AG09319 (cell line): ENCODE measurements at regions not wholly inside any gene's neighbourhood (a gene's known extent, or its start where the extent isn't known, plus 50 kb on each side); places are given as distances from the start of the nearest gene placed in this dataset.

ENCODE experiments used
- DNase-seq: peaks from one replicate; pipeline ENCODE4 v3.0.0-alpha.2; 2010; ENCODE audit warnings: low read depth; ENCODE audit errors: extremely low read depth
- TF ChIP-seq, protein P1 (sequence below): IDR thresholded peaks from 2 replicates; pipeline ENCODE4 v1.5.1; 2011; ENCODE audit warnings: low read depth, mild to moderate bottlenecking, inconsistent platforms, low read length, moderate library complexity

DNA sequence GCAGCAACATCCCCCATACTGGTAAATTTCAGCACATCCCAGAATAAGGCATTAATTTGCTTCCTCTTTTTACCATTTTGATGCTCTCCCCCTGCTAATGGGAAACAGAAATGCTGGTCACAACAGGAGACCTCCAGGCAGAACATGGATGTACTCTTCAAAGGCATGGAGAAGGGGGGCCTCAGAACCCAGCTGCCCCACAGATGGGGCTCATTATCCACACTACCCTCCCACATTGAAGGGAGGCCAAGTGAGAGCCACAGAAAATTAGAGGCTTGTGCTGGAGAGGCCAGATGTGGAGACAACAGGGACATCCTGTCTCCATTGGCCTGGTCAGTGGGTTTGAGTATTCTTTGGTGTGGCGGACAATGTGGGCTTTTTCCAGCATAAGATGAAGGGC is 150.1 kb upstream of the CDH11 start:
- no peak for DNase-seq
- TF ChIP-seq, protein P1, sequence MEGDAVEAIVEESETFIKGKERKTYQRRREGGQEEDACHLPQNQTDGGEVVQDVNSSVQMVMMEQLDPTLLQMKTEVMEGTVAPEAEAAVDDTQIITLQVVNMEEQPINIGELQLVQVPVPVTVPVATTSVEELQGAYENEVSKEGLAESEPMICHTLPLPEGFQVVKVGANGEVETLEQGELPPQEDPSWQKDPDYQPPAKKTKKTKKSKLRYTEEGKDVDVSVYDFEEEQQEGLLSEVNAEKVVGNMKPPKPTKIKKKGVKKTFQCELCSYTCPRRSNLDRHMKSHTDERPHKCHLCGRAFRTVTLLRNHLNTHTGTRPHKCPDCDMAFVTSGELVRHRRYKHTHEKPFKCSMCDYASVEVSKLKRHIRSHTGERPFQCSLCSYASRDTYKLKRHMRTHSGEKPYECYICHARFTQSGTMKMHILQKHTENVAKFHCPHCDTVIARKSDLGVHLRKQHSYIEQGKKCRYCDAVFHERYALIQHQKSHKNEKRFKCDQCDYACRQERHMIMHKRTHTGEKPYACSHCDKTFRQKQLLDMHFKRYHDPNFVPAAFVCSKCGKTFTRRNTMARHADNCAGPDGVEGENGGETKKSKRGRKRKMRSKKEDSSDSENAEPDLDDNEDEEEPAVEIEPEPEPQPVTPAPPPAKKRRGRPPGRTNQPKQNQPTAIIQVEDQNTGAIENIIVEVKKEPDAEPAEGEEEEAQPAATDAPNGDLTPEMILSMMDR, result no peak

DNA sequence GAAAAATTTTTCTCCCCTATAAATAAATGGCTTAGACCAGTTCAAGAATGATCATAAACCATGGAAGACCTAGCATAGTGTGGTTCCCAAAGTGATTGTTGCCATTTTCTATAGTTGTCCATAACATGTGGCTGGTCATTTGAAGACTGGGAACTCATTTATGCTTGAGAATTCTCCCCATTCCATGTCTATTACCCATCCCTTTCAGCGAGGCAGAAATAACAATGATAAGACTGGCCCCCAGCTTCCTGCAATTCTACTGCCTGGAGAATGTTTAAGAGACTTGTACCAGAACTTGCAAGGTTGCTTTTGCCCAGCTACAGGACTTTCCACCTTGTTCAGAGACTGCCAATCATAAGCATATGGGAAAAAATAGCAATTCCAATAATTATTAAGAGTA is 146.5 kb upstream of the CDH11 start:
- no peak for DNase-seq
- TF ChIP-seq, protein P1, result no peak

DNA sequence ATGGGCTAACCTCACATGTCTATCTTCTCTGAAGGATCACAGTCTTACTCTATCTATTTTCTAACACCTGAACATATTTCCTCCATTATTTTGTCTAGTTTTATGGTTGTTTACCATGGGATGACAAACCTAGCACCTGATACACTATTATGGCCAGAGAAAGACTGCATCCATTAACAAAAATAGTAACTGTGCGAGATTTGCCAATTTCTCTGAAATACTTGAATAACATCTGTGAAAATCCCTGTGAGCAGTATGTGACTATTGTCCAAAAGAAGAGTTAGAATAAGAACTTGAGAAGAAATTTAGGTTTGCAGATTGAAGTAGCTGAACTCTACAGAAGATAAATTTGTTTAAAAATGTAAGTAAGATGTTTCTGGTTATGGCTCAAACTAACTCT is 142.0 kb upstream of the CDH11 start:
- no peak for DNase-seq
- TF ChIP-seq, protein P1, result no peak

DNA sequence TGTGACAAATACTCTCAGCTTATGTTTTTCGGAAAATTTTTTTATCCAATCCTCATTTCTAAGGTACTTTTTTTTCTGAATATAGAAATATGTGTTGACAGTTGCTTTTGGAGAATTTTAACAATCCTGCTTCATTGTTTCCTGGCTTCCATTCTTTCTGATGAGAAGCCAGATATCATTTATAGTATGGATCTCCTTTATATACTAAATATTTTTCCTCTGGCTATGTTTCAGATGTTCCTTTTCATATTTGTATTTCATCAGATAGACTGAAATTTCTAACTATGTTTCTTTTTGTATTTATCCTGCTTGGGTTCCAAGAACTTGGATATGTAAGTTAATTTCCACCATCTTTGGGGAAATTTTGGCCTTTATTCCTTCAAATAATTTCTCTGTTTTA is 138.9 kb upstream of the CDH11 start:
- TF ChIP-seq, protein P1, result no peak
- DNase-seq, result no peak

DNA sequence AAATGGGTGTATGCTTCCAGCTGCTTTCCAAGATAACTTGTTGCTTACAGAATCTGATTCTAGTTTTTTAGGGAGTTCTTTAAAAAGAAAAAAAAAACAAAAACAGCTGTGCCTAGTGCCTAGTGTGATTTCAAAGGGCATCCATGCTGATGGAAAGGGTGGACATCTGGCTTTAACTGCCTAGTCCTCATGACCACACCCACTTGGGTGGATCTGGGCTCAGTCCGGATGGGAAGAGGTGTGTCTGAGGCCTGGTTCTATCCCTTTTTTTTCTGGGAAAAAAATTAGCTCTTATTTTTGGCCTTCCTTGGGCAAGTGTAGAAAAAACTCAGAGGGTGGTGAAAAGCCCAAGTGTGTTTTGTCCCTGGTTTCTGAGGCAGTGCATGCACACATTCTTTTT is 132.3 kb upstream of the CDH11 start:
- DNase-seq, result no peak
- TF ChIP-seq, protein P1, result no peak

DNA sequence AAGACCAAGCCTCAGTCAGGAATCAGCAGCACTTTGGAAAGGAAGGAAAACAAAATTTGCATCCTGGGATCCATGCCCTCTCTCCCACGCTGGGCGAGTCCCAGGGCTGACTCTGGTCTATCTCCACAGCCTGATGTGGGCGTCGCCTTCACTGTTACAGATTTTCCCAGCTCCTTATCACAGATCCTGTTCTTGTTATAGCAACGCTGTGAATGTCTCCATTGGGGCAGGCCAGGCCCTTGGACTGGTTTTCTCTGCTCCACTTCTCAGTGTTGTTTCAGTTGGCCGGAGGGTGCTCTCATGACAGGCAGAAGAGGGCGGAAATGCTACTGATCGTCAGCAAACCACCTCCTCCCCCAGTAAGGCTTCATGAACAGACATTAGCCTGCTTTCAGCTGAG is 127.9 kb upstream of the CDH11 start:
- no peak for DNase-seq
- TF ChIP-seq, protein P1, result no peak

DNA sequence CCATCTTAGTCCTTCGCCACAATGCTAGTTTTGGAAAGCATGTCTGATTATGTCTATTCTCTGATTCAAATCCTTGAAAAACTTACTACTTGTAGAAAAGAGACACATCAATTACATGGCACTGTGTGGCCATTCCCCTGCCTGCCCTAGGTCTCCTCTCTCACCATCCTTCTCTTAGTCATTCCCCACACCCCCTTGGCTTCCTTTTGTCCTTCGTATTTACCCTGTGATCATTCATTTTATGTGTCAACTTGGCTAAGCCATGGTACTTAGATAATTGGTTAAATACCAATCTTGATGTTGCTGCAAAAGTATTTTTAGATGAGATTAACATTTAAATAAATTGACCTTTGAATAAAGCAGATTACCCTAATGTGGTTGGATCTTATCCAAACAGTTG is 122.9 kb upstream of the CDH11 start:
- TF ChIP-seq, protein P1, result no peak
- DNase-seq, result no peak
